ENCODE measurements at regions not wholly inside any gene's neighbourhood (a gene's known extent, or its start where the extent isn't known, plus 50 kb on each side); places are given as distances from the start of the nearest gene placed in this dataset.

DNA sequence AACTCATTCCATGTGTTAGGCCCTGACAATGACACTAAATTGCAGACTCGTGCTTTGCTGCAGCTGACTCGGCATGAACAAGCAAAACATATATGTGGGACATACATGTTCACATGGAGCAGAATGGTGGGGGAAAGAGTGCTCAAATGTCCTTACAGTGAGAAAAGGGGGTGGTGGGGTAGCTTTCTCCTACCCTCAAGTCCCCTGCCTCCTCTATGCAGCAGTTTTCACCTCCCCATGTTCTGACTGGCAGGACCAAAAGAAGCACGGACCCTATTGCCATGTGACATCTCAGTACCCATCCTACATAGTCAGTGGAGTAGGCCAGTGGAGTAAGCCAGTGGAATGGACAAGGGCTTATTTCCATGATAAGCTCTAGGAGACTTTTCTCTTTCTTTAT lies 259.3 kb downstream of the TTC32 start:
- TF ChIP-seq POLR2A (IDR thresholded peaks at IDR 0.05), result no peak
- TF ChIP-seq, protein P1, sequence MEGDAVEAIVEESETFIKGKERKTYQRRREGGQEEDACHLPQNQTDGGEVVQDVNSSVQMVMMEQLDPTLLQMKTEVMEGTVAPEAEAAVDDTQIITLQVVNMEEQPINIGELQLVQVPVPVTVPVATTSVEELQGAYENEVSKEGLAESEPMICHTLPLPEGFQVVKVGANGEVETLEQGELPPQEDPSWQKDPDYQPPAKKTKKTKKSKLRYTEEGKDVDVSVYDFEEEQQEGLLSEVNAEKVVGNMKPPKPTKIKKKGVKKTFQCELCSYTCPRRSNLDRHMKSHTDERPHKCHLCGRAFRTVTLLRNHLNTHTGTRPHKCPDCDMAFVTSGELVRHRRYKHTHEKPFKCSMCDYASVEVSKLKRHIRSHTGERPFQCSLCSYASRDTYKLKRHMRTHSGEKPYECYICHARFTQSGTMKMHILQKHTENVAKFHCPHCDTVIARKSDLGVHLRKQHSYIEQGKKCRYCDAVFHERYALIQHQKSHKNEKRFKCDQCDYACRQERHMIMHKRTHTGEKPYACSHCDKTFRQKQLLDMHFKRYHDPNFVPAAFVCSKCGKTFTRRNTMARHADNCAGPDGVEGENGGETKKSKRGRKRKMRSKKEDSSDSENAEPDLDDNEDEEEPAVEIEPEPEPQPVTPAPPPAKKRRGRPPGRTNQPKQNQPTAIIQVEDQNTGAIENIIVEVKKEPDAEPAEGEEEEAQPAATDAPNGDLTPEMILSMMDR (IDR thresholded peaks at IDR 0.05), result no peak
- TF ChIP-seq POLR2AphosphoS5 (IDR thresholded peaks at IDR 0.05), result no peak

Data from upper lobe of left lung (tissue), 4 donors.